CD14-positive monocyte (primary cell): ENCODE measurements at regions not wholly inside any gene's neighbourhood (a gene's known extent, or its start where the extent isn't known, plus 50 kb on each side); places are given as distances from the start of the nearest gene placed in this dataset.

Experiments
- DNase-seq, 3 donors: peaks; one replicate each; pipeline ENCODE4 v3.0.0-alpha.2; 2011 to 2022
- H2AFZ ChIP-seq: 2 replicates; pipeline ENCODE4 v1.6.0; 2012; ENCODE audit warnings: mild to moderate bottlenecking, low read depth, low read length, inconsistent platforms; ENCODE audit not compliant: insufficient read depth, poor library complexity, severe bottlenecking
- H3K27ac ChIP-seq, 2 donors: 1 replicate in 1 of 2; 2 replicates in 1 of 2; pipeline ENCODE4 v1.5.1; 2012 to 2013; ENCODE audit warnings: low read length in 2 of 2, control low read depth in 1 of 2, inconsistent platforms in 1 of 2, low read depth in 1 of 2, mild to moderate bottlenecking in 1 of 2
- H3K27me3 ChIP-seq, 2 donors: one replicate each; pipeline versions ENCODE4 v1.6.0 to v1.6.1; 2011 to 2013; ENCODE audit warnings: low read length in 2 of 2; ENCODE audit not compliant: control insufficient read depth in 2 of 2, insufficient read depth in 2 of 2
- H3K36me3 ChIP-seq, 2 donors: replicated peaks in 1 of 2; 1 replicate in 1 of 2; 2 replicates in 1 of 2; pipeline versions ENCODE4 v1.5.1 to v1.6.1; 2012 to 2013; ENCODE audit warnings: low read length in 2 of 2, control low read depth in 1 of 2, inconsistent platforms in 1 of 2, mild to moderate bottlenecking in 1 of 2; ENCODE audit not compliant: insufficient read depth in 2 of 2, control insufficient read depth in 1 of 2
- H3K4me1 ChIP-seq, 2 donors: 1 replicate in 1 of 2; 2 replicates in 1 of 2; pipeline versions ENCODE4 v1.5.1 to v1.6.1; 2012 to 2013; ENCODE audit warnings: low read length in 2 of 2, control low read depth in 1 of 2, inconsistent platforms in 1 of 2, mild to moderate bottlenecking in 1 of 2, moderate library complexity in 1 of 2; ENCODE audit not compliant: insufficient read depth in 2 of 2, control insufficient read depth in 1 of 2
- H3K4me2 ChIP-seq: replicated peaks from 2 replicates; pipeline ENCODE3; 2012; ENCODE audit warnings: low read length, moderate library complexity, mild to moderate bottlenecking; ENCODE audit not compliant: poor library complexity, severe bottlenecking; ENCODE audit errors: extremely low read depth
- H3K4me3 ChIP-seq, 3 experiments: fragments of 200-600 bp in 1 of 3; sonication (generic) in 1 of 3; replicated peaks in 1 of 3; 1 replicate in 2 of 3; 2 replicates in 1 of 3; pipeline ENCODE4 v1.5.1; 2011 to 2013; ENCODE audit warnings: low read length in 3 of 3, mild to moderate bottlenecking in 3 of 3, control low read depth in 2 of 3, low read depth in 2 of 3, inconsistent platforms in 1 of 3, moderate library complexity in 1 of 3
- H3K79me2 ChIP-seq: 2 replicates; pipeline ENCODE4 v1.6.0; 2012; ENCODE audit warnings: mild to moderate bottlenecking, control low read depth, inconsistent platforms, low read length, moderate library complexity; ENCODE audit not compliant: insufficient read depth
- H3K9ac ChIP-seq: 2 replicates; pipeline ENCODE4 v1.6.0; 2017; ENCODE audit warnings: low read length, mild to moderate bottlenecking; ENCODE audit not compliant: insufficient read depth, poor library complexity, severe bottlenecking
- H3K9me3 ChIP-seq, 2 donors: replicated peaks in 1 of 2; 1 replicate in 1 of 2; 2 replicates in 1 of 2; pipeline versions ENCODE4 v1.5.1 to v1.6.1; 2012 to 2013; ENCODE audit warnings: low read length in 2 of 2, control low read depth in 1 of 2; ENCODE audit not compliant: control insufficient read depth in 1 of 2, insufficient read depth in 1 of 2
- H4K20me1 ChIP-seq: 2 replicates; pipeline ENCODE4 v1.6.0; 2012; ENCODE audit warnings: mild to moderate bottlenecking, low read length, control low read depth, moderate library complexity; ENCODE audit not compliant: insufficient read depth
- H3K27ac Mint-ChIP-seq, 7 donors: one replicate each; pipeline ENCODE4 v1.8.0; 2020; ENCODE audit warnings: mild to moderate bottlenecking in 7 of 7, mixed read lengths in 7 of 7, moderate library complexity in 6 of 7, inconsistent platforms in 2 of 7
- H3K27me3 Mint-ChIP-seq, 3 donors: one replicate each; pipeline ENCODE4 v1.8.0; 2021 to 2022; ENCODE audit warnings: low read depth in 3 of 3, mild to moderate bottlenecking in 3 of 3, mixed read lengths in 3 of 3, moderate library complexity in 3 of 3, inconsistent platforms in 1 of 3
- H3K36me3 Mint-ChIP-seq, 2 donors: one replicate each; pipeline ENCODE4 v1.8.0; 2020; ENCODE audit warnings: mixed read lengths in 2 of 2, inconsistent platforms in 1 of 2, mild to moderate bottlenecking in 1 of 2
- H3K4me1 Mint-ChIP-seq: one replicate; pipeline ENCODE4 v1.8.0; 2020; ENCODE audit warnings: mild to moderate bottlenecking, mixed read lengths
- H3K4me3 Mint-ChIP-seq, 2 donors: one replicate each; pipeline ENCODE4 v1.8.0; 2020; ENCODE audit warnings: mild to moderate bottlenecking in 2 of 2, mixed read lengths in 2 of 2, moderate library complexity in 1 of 2
- H3K9me3 Mint-ChIP-seq, 7 donors: one replicate each; pipeline ENCODE4 v1.8.0; 2020 to 2022; ENCODE audit warnings: mixed read lengths in 7 of 7, mild to moderate bottlenecking in 6 of 7, moderate library complexity in 6 of 7, inconsistent platforms in 2 of 7
- WGBS: methylation state at CpG from one replicate; pipeline ENCODE4 v1.1.5; 2013; ENCODE audit warnings: missing lambda C conversion rate; ENCODE audit not compliant: insufficient coverage; 5-methylcytosine and 5-hydroxymethylcytosine counted together
- intact Hi-C, 2 donors: fragments of 100-400 bp; cut with micrococcal nuclease; formaldehyde crosslinking; loops; one replicate each; pipeline versions ENCODE4 v1.15.0 to v1.15.1; 2023
- TF ChIP-seq, protein P1 (sequence below): fragments of 200-600 bp; IDR thresholded peaks from one replicate; pipeline ENCODE4 v1.8.0; 2022; ENCODE audit warnings: antibody characterized with exemption, mild to moderate bottlenecking

- no peak for DNase-seq
- Mint-ChIP-seq H3K27me3 (no peaks in the 10 kb centered on the region), H3K4me3 (no peak overlapping the region), H3K27ac (no peak overlapping the region), H3K4me1 (no peaks in the 10 kb centered on the region), H3K36me3 (no peaks in the 10 kb centered on the region), H3K9me3 (peaks cover 0 to 10% (median 6%) of the 10 kb centered on the region in 7 donors)
- H2AFZ ChIP-seq = no peak overlapping the region
- H3K27me3 ChIP-seq = no peaks in the 10 kb centered on the region
- H3K9ac ChIP-seq = no peak overlapping the region
- H3K79me2 ChIP-seq = no peaks in the 10 kb centered on the region
- H3K4me1 ChIP-seq = no peaks in the 10 kb centered on the region
- peaks cover 6 to 11% of the 10 kb centered on the region in 2 donors for H3K9me3 ChIP-seq
- no peak overlapping the region for H3K4me3 ChIP-seq
- WGBS = 80% methylated on average over 1 of the region's 3 CpGs
- no peak overlapping the region for H3K4me2 ChIP-seq
- intact Hi-C loops = no loop called here
- no peaks in the 10 kb centered on the region for H3K36me3 ChIP-seq
- no peak overlapping the region for H3K27ac ChIP-seq
- no peaks in the 10 kb centered on the region for H4K20me1 ChIP-seq
- TF ChIP-seq, protein P1, sequence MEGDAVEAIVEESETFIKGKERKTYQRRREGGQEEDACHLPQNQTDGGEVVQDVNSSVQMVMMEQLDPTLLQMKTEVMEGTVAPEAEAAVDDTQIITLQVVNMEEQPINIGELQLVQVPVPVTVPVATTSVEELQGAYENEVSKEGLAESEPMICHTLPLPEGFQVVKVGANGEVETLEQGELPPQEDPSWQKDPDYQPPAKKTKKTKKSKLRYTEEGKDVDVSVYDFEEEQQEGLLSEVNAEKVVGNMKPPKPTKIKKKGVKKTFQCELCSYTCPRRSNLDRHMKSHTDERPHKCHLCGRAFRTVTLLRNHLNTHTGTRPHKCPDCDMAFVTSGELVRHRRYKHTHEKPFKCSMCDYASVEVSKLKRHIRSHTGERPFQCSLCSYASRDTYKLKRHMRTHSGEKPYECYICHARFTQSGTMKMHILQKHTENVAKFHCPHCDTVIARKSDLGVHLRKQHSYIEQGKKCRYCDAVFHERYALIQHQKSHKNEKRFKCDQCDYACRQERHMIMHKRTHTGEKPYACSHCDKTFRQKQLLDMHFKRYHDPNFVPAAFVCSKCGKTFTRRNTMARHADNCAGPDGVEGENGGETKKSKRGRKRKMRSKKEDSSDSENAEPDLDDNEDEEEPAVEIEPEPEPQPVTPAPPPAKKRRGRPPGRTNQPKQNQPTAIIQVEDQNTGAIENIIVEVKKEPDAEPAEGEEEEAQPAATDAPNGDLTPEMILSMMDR = no peak
These were observed 288.7 kb upstream of the INTU start for GRCh38 chr4:127344071-127344470.

GRCh38 chr4:127347936-127348335 lies 284.8 kb upstream of the INTU start:
- no peak for DNase-seq
- no peaks in the 10 kb centered on the region for H3K79me2 ChIP-seq
- Mint-ChIP-seq H3K9me3 (peaks cover 0 to 6% (median 5%) of the 10 kb centered on the region in 7 donors), H3K36me3 (no peaks in the 10 kb centered on the region), H3K4me3 (no peak overlapping the region), H3K4me1 (no peaks in the 10 kb centered on the region), H3K27me3 (no peaks in the 10 kb centered on the region), H3K27ac (no peak overlapping the region)
- H2AFZ ChIP-seq = no peak overlapping the region
- no CpG with 5 or more reads among the region's 2 CpGs for WGBS
- no peaks in the 10 kb centered on the region for H3K4me1 ChIP-seq
- no peaks in the 10 kb centered on the region for H3K27me3 ChIP-seq
- peaks cover 1 to 2% of the 10 kb centered on the region in 2 donors for H3K9me3 ChIP-seq
- H3K4me3 ChIP-seq = no peak overlapping the region
- H3K4me2 ChIP-seq = no peak overlapping the region
- no peaks in the 10 kb centered on the region for H3K36me3 ChIP-seq
- intact Hi-C loops = no loop called here
- no peak overlapping the region for H3K9ac ChIP-seq
- no peak overlapping the region for H3K27ac ChIP-seq
- H4K20me1 ChIP-seq = no peaks in the 10 kb centered on the region
- TF ChIP-seq, protein P1 = no peak
